GM21717 (cell line): ENCODE measurements at regions not wholly inside any gene's neighbourhood (a gene's known extent, or its start where the extent isn't known, plus 50 kb on each side); places are given as distances from the start of the nearest gene placed in this dataset.

Experiments
- ATAC-seq: cut with Tn5 transposase; IDR thresholded peaks from one replicate; pipeline ENCODE4 v1.9.1; 2021; ENCODE audit warnings: mild to moderate bottlenecking, moderate library complexity; ENCODE audit not compliant: unreplicated experiment

DNA sequence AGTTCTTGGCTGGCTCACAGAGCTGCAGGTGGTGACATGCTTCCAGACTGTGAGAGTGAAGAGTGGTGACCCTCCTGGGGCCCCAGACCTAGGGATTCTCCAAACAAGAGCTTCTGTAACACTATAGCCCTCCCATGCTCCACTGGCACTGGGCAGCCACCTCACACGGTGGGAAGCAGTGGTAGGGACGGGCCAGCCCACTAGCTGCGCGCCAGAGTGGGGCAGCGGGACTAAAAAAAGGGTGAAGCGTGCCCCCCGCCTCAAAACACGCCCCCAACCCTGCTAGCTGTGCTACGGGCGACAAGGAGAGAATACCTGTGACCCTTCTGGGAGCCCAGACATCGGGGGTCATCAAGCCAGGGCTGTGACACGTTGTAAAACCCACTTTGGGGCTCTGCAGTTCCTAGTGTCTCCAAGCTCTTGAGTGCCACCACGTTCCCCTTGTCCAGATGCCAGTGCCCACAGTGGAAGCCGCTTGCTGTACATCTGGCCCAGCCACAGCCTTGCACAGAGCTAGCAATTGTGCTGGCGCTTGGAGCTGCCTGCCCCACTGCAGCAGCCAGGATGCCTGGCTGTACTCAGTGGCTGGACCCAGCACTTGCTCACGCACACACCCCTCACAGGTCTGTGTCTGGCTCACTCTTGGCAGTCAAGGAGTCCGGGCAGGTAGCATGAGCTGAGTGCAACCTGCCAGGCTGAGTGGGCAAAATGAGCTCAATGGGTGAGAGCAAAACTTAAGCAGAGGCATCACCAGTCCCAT lies 100.0 kb downstream of the DCAF12L2 start:
- ATAC-seq: no peak
